Psoas muscle (tissue), 7 donors: ENCODE measurements at regions not wholly inside any gene's neighbourhood (a gene's known extent, or its start where the extent isn't known, plus 50 kb on each side); places are given as distances from the start of the nearest gene placed in this dataset.
"Not testable (repeated sequence)": the region's sequence is repeated elsewhere in the genome, so short reads cannot be mapped to it uniquely, and the experiment has no call there.

Experiments used
- ATAC-seq, 4 donors: fragments of 200-7000 bp; cut with Tn5 transposase; one replicate each; pipeline ENCODE4 v1.9.1; 2020; ENCODE audit warnings: moderate library complexity in 3 of 4, mild to moderate bottlenecking in 2 of 4
- DNase-seq, 2 donors: peaks; one replicate each; pipeline ENCODE4 v3.0.0-alpha.2; 2020
- H3K27ac ChIP-seq: fragments of 200-600 bp; one replicate; pipeline ENCODE4 v1.8.0; 2022
- H3K27me3 ChIP-seq, 3 donors: fragments of 200-600 bp in 1 of 3; one replicate each; pipeline versions ENCODE4 v1.6.1 to v1.8.0; 2013 to 2022; ENCODE audit warnings: low read length in 2 of 3, mild to moderate bottlenecking in 2 of 3, moderate library complexity in 1 of 3; ENCODE audit not compliant: insufficient read depth in 3 of 3
- H3K36me3 ChIP-seq, 2 donors: fragments of 200-600 bp in 1 of 2; one replicate each; pipeline versions ENCODE4 v1.6.1 to v1.8.0; 2013 to 2022; ENCODE audit warnings: low read depth in 1 of 2, mild to moderate bottlenecking in 1 of 2, moderate library complexity in 1 of 2; ENCODE audit not compliant: insufficient read depth in 1 of 2
- H3K4me1 ChIP-seq: fragments of 200-600 bp; one replicate; pipeline ENCODE4 v1.8.0; 2022
- H3K4me3 ChIP-seq: fragments of 200-600 bp; one replicate; pipeline ENCODE4 v1.8.0; 2022; ENCODE audit warnings: mild to moderate bottlenecking
- H3K9me3 ChIP-seq: fragments of 200-600 bp; one replicate; pipeline ENCODE4 v1.8.0; 2022
- CTCF ChIP-seq: fragments of 200-600 bp; IDR thresholded peaks from one replicate; pipeline ENCODE4 v1.8.0; 2022; ENCODE audit warnings: antibody characterized with exemption
- WGBS, 3 donors: extraction: QIAGEN DNeasy Blood & Tissue Kit; methylation state at CpG; one replicate each; pipeline versions ENCODE4 v1.1.6 to v1.1.7; 2013; 5-methylcytosine and 5-hydroxymethylcytosine counted together
- intact Hi-C, 2 donors: fragments of 100-400 bp; cut with DNase I; formaldehyde crosslinking; loops; one replicate each; pipeline versions ENCODE4 v1.11.0 to v1.14.2; 2022
- donor health status: healthy with polysubstance abuse.
- donor health status: DM: no; HTN: no; CAD: no; lungs with moderate emphysema.
- donor health status: Bipolar disorder and iron deficiency.
- donor health status: healthy.
- donor health status: DM: yes; HTN: yes; CAD: no.
- donor health status: DM: no; HTN: no; CAD: no.
- donor health status: DM: yes; HTN: yes; CAD: no.

GRCh38 chr13:48827709-48828108, 148.0 kb upstream of the FNDC3A start:
- Histone ChIP-seq H3K4me3 (no peak overlapping the region), H3K36me3 (no peaks in the 10 kb centered on the region), H3K4me1 (no peaks in the 10 kb centered on the region), H3K9me3 (no peaks in the 10 kb centered on the region), H3K27ac (no peak overlapping the region), H3K27me3 (no peaks in the 10 kb centered on the region)
- DNase-seq (no peak), ATAC-seq (no peak)
- intact Hi-C loops, result no loop called here
- WGBS, 3 donors, result 88 to 93% (median 92%) methylated on average over 2 of the region's 2 CpGs
- TF ChIP-seq CTCF, result no peak

- DNase-seq (no peak), ATAC-seq (no peak)
- no peaks in the 10 kb centered on the region for H3K9me3 ChIP-seq
- H3K36me3 ChIP-seq, result no peaks in the 10 kb centered on the region
- no peak for TF ChIP-seq CTCF
- 23 to 38% (median 32%) methylated on average over 2 of the region's 2 CpGs for WGBS, 3 donors
- intact Hi-C loops, result no loop called here
- H3K27me3 ChIP-seq, result no peaks in the 10 kb centered on the region
- no peaks in the 10 kb centered on the region for H3K4me1 ChIP-seq
- no peak overlapping the region for H3K27ac ChIP-seq
- H3K4me3 ChIP-seq, result no peak overlapping the region
Measured at GRCh38 chr13:48828962-48829411, 146.7 kb upstream of the FNDC3A start.

GRCh38 chr13:48829536-48829935, 146.2 kb upstream of the FNDC3A start:
- WGBS, 3 donors, result 62 to 78% (median 71%) methylated on average over 1 of the region's 1 CpG
- no peak overlapping the region for H3K27ac ChIP-seq
- no peak for ATAC-seq
- no peak for TF ChIP-seq CTCF
- H3K36me3 ChIP-seq, result no peaks in the 10 kb centered on the region
- H3K4me3 ChIP-seq, result no peak overlapping the region
- H3K27me3 ChIP-seq, result no peaks in the 10 kb centered on the region
- no peaks in the 10 kb centered on the region for H3K9me3 ChIP-seq
- intact Hi-C loops, result no loop called here
- no peak for DNase-seq
- no peaks in the 10 kb centered on the region for H3K4me1 ChIP-seq

GRCh38 chr13:48831248-48831647, 144.5 kb upstream of the FNDC3A start:
- intact Hi-C loops, result no loop called here
- H3K4me1 ChIP-seq, result no peaks in the 10 kb centered on the region
- TF ChIP-seq CTCF, result no peak
- no peaks in the 10 kb centered on the region for H3K27me3 ChIP-seq
- H3K9me3 ChIP-seq, result no peaks in the 10 kb centered on the region
- 81 to 94% (median 93%) methylated on average over 7 of the region's 7 CpGs for WGBS, 3 donors
- no peaks in the 10 kb centered on the region for H3K36me3 ChIP-seq
- no peak overlapping the region for H3K27ac ChIP-seq
- no peak overlapping the region for H3K4me3 ChIP-seq
- no peak for DNase-seq
- no peak for ATAC-seq

GRCh38 chr13:48833412-48833811, 142.3 kb upstream of the FNDC3A start:
- Histone ChIP-seq H3K4me1 (no peaks in the 10 kb centered on the region), H3K27me3 (no peaks in the 10 kb centered on the region), H3K9me3 (no peaks in the 10 kb centered on the region), H3K27ac (no peak overlapping the region), H3K4me3 (no peak overlapping the region), H3K36me3 (no peaks in the 10 kb centered on the region)
- TF ChIP-seq CTCF, result no peak
- DNase-seq (no peak), ATAC-seq (no peak)
- WGBS, 3 donors, result 60 to 75% (median 68%) methylated on average over 3 of the region's 3 CpGs
- intact Hi-C loops, result no loop called here

GRCh38 chr13:48835326-48835725, 140.4 kb upstream of the FNDC3A start:
- H3K27ac ChIP-seq, H3K4me3 ChIP-seq, H3K9me3 ChIP-seq, H3K36me3 ChIP-seq, H3K27me3 ChIP-seq, ATAC-seq, DNase-seq, intact Hi-C loops, H3K4me1 ChIP-seq: not testable (repeated sequence)
- WGBS, 3 donors, result 83 to 88% (median 87%) methylated on average over 5 of the region's 5 CpGs
